Testis (tissue), 2 donors: ENCODE measurements at regions not wholly inside any gene's neighbourhood (a gene's known extent, or its start where the extent isn't known, plus 50 kb on each side); places are given as distances from the start of the nearest gene placed in this dataset.

Source experiments
- DNase-seq: peaks from one replicate; pipeline ENCODE4 v3.0.0-alpha.2; 2019
- H3K27ac ChIP-seq, 2 donors: fragments of 200-600 bp; sonication (generic); one replicate each; pipeline ENCODE4 v1.5.1; 2019
- H3K27me3 ChIP-seq: fragments of 200-600 bp; sonication (generic); one replicate; pipeline ENCODE4 v1.5.1; 2019
- H3K36me3 ChIP-seq: fragments of 200-600 bp; sonication (generic); one replicate; pipeline ENCODE4 v1.5.1; 2017; ENCODE audit warnings: low read depth; ENCODE audit errors: missing control alignments
- H3K4me1 ChIP-seq: fragments of 200-600 bp; sonication (generic); one replicate; pipeline ENCODE4 v1.5.1; 2019
- H3K4me3 ChIP-seq, 2 donors: fragments of 200-600 bp; sonication (generic); one replicate each; pipeline ENCODE4 v1.5.1; 2017 to 2019
- H3K9me3 ChIP-seq: fragments of 200-600 bp; sonication (generic); one replicate; pipeline ENCODE4 v1.5.1; 2017
- CTCF ChIP-seq, 3 experiments: fragments of 450-650 bp in 2 of 3; fragments of 200-600 bp in 1 of 3; sonication (generic) in 1 of 3; IDR thresholded peaks; one replicate each; pipeline ENCODE4 v1.5.1; 2016 to 2019; ENCODE audit warnings: antibody characterized with exemption in 3 of 3, mild to moderate bottlenecking in 2 of 3, moderate library complexity in 1 of 3
- POLR2A ChIP-seq: fragments of 450-650 bp; IDR thresholded peaks from one replicate; pipeline ENCODE4 v1.6.1; 2017; ENCODE audit warnings: antibody characterized with exemption, mild to moderate bottlenecking, moderate library complexity
- WGBS, 2 donors: methylation state at CpG; one replicate each; pipeline ENCODE4 v1.1.5; 2018; 5-methylcytosine and 5-hydroxymethylcytosine counted together
- intact Hi-C: fragments of 100-400 bp; cut with DNase I; formaldehyde crosslinking; loops from one replicate; pipeline ENCODE4 v1.15.1; 2023; ENCODE audit warnings: low total_unique reads

GRCh38 chr9:3773362-3774060 lies 247.7 kb upstream of the RFX3 start:
- Histone ChIP-seq H3K27me3 (no peaks in the 10 kb centered on the region), H3K4me1 (no peaks in the 10 kb centered on the region), H3K9me3 (no peaks in the 10 kb centered on the region), H3K36me3 (no peaks in the 10 kb centered on the region), H3K27ac (no peak overlapping the region), H3K4me3 (no peak overlapping the region)
- 76 to 79% methylated on average over 6 of the region's 6 CpGs for WGBS, 2 donors
- intact Hi-C loops: no loop called here
- no peak for TF ChIP-seq CTCF (IDR thresholded peaks at IDR 0.05)
- TF ChIP-seq POLR2A: no peak
- no peak for DNase-seq

DNA sequence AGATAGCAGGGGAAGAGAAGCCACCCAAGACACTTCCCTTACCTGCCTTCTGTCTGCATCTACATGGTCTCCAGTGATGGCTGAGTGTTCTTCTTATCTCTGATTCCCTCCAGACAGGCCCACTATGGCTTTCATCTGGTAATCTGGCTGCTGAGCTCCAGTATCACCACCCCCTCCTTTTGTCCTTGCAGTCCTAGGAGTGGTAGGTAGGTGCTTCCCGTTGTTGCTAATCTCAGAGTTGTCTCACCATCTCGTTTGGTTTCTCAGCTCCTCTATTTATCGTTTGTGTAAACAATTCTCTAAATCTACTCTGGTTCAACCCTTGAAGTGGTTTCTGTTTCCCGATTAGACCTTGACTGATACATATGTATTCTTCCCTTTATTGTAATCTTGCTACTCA lies 243.8 kb upstream of the RFX3 start:
- Histone ChIP-seq H3K27me3 (no peaks in the 10 kb centered on the region), H3K4me3 (no peak overlapping the region), H3K9me3 (no peaks in the 10 kb centered on the region), H3K36me3 (no peaks in the 10 kb centered on the region), H3K27ac (no peak overlapping the region), H3K4me1 (no peaks in the 10 kb centered on the region)
- DNase-seq: no peak
- 52 to 58% methylated on average over 4 of the region's 4 CpGs for WGBS, 2 donors
- TF ChIP-seq POLR2A: no peak
- TF ChIP-seq CTCF (IDR thresholded peaks at IDR 0.05): no peak
- intact Hi-C loops: no loop called here

- WGBS, 2 donors: 69 to 76% methylated on average over 4 of the region's 5 CpGs
- H3K4me1 ChIP-seq: no peaks in the 10 kb centered on the region
- TF ChIP-seq POLR2A (no peak), CTCF (IDR thresholded peaks at IDR 0.05) (no peak)
- no peaks in the 10 kb centered on the region for H3K27me3 ChIP-seq
- intact Hi-C loops: no loop called here
- no peaks in the 10 kb centered on the region for H3K36me3 ChIP-seq
- H3K4me3 ChIP-seq: no peak overlapping the region
- H3K27ac ChIP-seq: no peak overlapping the region
- H3K9me3 ChIP-seq: no peaks in the 10 kb centered on the region
- DNase-seq: no peak
These were observed 243.1 kb upstream of the RFX3 start for GRCh38 chr9:3768712-3769457.

DNA sequence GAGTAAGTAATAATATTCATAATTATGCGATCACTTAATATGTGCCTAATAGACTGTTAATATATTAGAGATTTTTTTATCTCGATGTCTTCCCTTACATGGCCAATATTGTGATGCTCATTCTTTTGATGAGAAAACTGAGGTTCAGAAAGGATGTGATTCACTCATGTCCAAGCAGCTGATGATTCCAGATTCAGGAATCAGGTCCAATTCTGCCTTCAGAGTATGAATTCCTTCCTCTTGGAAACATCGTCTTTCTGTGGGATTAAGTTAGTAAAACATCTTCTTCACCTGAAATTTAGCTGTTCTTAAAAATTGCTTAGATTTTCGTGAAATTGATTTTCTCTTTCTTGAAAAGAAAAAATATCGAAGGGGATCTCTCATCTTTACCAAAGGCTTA lies 242.5 kb upstream of the RFX3 start:
- Histone ChIP-seq H3K27me3 (no peaks in the 10 kb centered on the region), H3K4me3 (no peak overlapping the region), H3K27ac (no peak overlapping the region), H3K36me3 (no peaks in the 10 kb centered on the region), H3K9me3 (no peaks in the 10 kb centered on the region), H3K4me1 (no peaks in the 10 kb centered on the region)
- TF ChIP-seq CTCF (IDR thresholded peaks at IDR 0.05): no peak
- TF ChIP-seq POLR2A: no peak
- intact Hi-C loops: no loop called here
- 88 to 91% methylated on average over 5 of the region's 5 CpGs for WGBS, 2 donors
- no peak for DNase-seq
